Cardiac fibroblast (primary cell): ENCODE measurements at regions not wholly inside any gene's neighbourhood (a gene's known extent, or its start where the extent isn't known, plus 50 kb on each side); places are given as distances from the start of the nearest gene placed in this dataset.

Experiments used
- DNase-seq, 2 donors: peaks; one replicate each; pipeline versions ENCODE4 v3.0.0 to v3.0.0-alpha.2; 2010; ENCODE audit warnings: low read depth in 2 of 2
- H3K4me3 ChIP-seq, 2 donors: replicated peaks in 1 of 2; 1 replicate in 1 of 2; 2 replicates in 1 of 2; pipeline ENCODE4 v1.5.1; 2011; ENCODE audit warnings: low read depth in 2 of 2, low read length in 2 of 2, mild to moderate bottlenecking in 2 of 2, moderate library complexity in 1 of 2
- TF ChIP-seq, protein P1 (sequence below): IDR thresholded peaks from one replicate; pipeline ENCODE4 v1.5.1; 2011; ENCODE audit warnings: low read depth, mild to moderate bottlenecking, low read length, inconsistent platforms

DNA sequence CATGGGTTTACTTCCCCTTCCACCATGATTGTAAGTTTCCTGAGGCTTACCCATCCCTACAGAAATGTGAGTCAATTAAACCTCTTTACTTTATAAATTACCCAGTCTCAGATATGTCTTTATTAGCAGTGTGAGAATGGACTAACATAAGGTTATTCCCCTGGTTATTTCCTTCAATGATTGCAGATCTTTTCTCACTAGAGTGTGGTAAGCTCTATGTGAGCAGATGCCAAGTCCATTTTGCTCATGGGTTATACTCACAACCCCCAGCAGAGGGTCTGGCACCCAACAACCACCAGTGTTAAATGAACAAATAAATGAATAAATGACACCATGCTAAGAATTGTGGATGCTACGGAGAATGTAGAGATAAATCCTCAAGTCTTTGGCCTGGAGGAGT, 472.8 kb downstream of the LIG4 start:
- no peak for DNase-seq
- TF ChIP-seq, protein P1, sequence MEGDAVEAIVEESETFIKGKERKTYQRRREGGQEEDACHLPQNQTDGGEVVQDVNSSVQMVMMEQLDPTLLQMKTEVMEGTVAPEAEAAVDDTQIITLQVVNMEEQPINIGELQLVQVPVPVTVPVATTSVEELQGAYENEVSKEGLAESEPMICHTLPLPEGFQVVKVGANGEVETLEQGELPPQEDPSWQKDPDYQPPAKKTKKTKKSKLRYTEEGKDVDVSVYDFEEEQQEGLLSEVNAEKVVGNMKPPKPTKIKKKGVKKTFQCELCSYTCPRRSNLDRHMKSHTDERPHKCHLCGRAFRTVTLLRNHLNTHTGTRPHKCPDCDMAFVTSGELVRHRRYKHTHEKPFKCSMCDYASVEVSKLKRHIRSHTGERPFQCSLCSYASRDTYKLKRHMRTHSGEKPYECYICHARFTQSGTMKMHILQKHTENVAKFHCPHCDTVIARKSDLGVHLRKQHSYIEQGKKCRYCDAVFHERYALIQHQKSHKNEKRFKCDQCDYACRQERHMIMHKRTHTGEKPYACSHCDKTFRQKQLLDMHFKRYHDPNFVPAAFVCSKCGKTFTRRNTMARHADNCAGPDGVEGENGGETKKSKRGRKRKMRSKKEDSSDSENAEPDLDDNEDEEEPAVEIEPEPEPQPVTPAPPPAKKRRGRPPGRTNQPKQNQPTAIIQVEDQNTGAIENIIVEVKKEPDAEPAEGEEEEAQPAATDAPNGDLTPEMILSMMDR, result no peak
- H3K4me3 ChIP-seq, result no peak overlapping the region

DNA sequence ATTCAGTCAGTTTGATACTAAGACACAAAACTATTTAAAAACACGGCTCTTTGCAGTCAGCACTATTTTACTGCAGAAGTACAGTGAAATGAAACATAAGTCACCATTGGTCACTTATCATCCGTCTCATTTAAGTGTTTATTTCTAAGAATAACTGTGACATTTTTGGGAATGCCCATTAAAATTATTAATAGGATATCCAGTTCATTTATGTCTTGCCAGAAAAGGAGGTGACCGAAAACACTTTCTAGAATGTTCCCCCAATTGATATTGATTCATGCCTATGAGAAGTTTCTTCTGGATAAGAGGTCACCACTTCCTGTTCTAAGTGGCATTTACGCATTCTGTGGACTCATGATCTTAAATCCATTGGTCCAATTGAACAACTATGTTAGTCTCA, 477.3 kb downstream of the LIG4 start:
- no peak overlapping the region for H3K4me3 ChIP-seq
- DNase-seq, result no peak
- TF ChIP-seq, protein P1, result no peak

DNA sequence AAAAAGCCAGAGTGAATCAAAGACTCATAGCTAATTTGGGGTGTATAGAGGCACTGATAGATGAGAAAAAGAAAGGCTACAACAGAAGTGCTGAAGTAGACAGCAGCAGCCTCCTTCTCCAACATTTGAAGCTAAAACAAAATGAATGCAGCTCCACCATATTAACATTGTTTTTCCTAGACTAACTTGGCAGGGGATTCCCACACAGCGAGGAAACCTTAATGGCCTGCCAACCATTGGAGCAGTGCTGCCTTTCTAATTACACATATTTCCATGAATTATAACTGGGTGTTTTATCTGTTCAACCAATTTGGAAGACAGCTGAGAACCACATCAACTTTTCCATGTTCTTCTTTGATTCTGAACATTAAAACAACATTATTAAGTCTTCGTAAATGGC, 478.6 kb downstream of the LIG4 start:
- no peak overlapping the region for H3K4me3 ChIP-seq
- DNase-seq, result no peak
- TF ChIP-seq, protein P1, result no peak

DNA sequence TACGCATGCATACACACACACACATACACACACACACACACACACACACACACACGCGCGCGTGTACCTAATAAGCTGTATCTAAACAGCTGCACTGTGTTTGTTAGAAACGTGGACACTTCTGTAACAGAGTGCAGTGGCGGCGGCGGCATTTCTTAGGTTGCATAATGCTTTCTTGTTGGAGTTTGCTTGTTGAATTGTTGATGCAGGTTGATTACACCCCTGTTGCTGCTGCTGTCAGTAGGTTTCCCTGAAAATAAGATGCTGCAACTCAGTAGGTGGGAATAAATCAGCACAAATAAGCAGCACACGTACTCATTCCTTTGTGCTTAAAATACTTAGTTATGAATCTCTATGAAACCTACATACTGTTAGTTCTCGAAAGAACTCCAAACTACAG, 479.2 kb downstream of the LIG4 start:
- TF ChIP-seq, protein P1, result no peak
- H3K4me3 ChIP-seq, result no peak overlapping the region
- no peak for DNase-seq

DNA sequence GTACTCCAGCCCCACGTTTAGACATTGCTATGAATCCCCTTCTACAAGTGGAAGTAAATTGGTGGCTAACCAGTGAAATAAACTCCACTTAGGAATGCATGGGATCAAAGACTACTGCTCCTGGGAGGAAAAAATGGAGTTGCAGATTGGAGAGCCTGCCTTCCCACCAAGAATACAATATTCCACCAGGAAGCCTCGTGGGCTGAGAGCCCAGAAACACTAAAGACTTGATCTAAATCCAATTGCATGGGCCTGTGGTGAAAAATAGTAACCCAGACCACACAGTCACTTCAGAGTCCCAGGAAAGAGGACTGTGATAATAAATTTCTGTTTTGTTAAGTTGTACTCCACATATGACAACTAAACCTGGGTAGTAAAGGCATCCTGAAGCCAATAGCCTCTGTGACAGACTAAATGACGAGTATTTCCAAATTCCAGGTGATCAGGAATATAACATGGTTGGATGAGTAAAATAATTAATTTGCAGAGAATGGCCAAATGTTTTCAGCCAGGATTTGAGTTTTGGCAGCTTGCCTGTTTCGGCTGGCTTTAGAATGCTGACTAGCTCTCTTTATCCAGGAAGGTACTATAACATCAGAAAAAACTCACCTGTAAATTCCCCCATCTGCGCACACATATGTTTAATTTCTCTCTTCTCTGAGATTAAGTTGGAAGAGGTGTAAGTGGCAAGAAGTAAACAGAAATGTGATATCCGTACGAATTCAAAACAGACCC, 480.3 kb downstream of the LIG4 start:
- TF ChIP-seq, protein P1, result no peak
- no peak overlapping the region for H3K4me3 ChIP-seq
- no peak for DNase-seq

DNA sequence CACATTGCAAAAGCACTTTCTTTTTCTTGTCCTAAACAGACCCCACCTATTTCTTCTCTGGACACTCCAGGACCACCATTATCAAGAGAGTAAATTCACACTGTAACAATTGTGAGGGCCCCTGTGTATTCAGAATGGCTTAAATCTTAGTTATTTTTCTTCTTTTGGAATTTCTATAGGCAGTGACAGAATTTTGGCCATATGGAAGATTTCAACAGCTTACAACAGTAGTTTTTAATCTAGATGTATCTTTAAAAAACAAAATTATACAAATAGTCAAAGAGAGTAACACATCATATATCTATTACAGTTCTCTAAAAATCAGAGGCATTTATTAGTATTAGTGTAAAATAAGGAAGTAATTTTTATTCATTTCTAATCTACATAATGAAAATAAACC, 482.1 kb downstream of the LIG4 start:
- no peak overlapping the region for H3K4me3 ChIP-seq
- TF ChIP-seq, protein P1, result no peak
- DNase-seq, result no peak

DNA sequence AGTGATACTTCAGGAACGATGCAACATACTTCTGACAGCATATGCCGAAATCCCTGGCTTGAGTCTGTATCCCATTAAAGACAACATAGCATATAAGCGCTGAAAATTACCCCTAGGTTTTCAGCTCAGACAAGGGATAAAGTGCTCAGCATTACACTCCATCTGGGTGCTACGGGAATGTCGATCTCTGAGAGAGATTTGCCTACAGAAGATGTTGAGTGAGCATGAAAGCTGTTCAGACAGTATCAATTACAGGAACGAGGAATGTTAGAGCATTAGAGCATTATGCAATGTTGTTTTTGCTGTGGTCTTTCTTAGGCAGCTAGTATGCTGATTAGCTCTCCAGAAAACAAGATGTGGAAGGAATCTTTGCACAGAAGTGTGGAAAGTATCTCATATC, 484.5 kb downstream of the LIG4 start:
- DNase-seq, result peak in 1 of 2 donors; percentile 8
- H3K4me3 ChIP-seq, result no peak overlapping the region
- TF ChIP-seq, protein P1, result no peak
